GM12892 (cell line): ENCODE measurements at regions not wholly inside any gene's neighbourhood (a gene's known extent, or its start where the extent isn't known, plus 50 kb on each side); places are given as distances from the start of the nearest gene placed in this dataset.

Experiments used
- POLR2A ChIP-seq: IDR thresholded peaks from 2 replicates; pipeline ENCODE4 v1.6.1; 2011; ENCODE audit warnings: low read depth, low read length, control low read depth
- POLR2AphosphoS5 ChIP-seq: IDR thresholded peaks from 2 replicates; pipeline ENCODE4 v1.6.1; 2011; ENCODE audit warnings: low read depth, low read length, control low read depth
- TAF1 ChIP-seq: IDR thresholded peaks from 2 replicates; pipeline ENCODE4 v1.6.1; 2011; ENCODE audit warnings: low read depth, mild to moderate bottlenecking, control low read depth, low read length, borderline replicate concordance

- TF ChIP-seq POLR2AphosphoS5 (no peak), POLR2A (no peak), TAF1 (no peak)
These were observed 314.5 kb upstream of the CHAC2 start for GRCh38 chr2:53452957-53453748.
